ENCODE measurements at regions not wholly inside any gene's neighbourhood (a gene's known extent, or its start where the extent isn't known, plus 50 kb on each side); places are given as distances from the start of the nearest gene placed in this dataset.

- TF ChIP-seq ISL1 (CRISPR knock-in tag; IDR thresholded peaks at IDR 0.05) (no peak), RARB (CRISPR knock-in tag; IDR thresholded peaks at IDR 0.05) (no peak)
Measured at GRCh38 chr6:74551896-74552295, 654.0 kb downstream of the COL12A1 start.

All from SK-N-SH treated with all-trans-retinoic acid at 6 μM for 48 hours (cell line).